ENCODE measurements at regions not wholly inside any gene's neighbourhood (a gene's known extent, or its start where the extent isn't known, plus 50 kb on each side); places are given as distances from the start of the nearest gene placed in this dataset.

- TF ChIP-seq EZH2phosphoT487 (IDR thresholded peaks at IDR 0.05; ENCODE audit: borderline replicate concordance) (no peak), CTCF (conservative IDR thresholded peaks at IDR 0.05; ENCODE audit: low read length) (no peak)
- H3K36me3 ChIP-seq (ENCODE audit: insufficient read depth, low read length), result no peaks in the 10 kb centered on the region
- H3K79me2 ChIP-seq (ENCODE audit: insufficient read depth, low read length), result no peaks in the 10 kb centered on the region
- H3K4me2 ChIP-seq (ENCODE audit: low read depth, low read length, poor library complexity, severe bottlenecking), result no peak overlapping the region
- H2AFZ ChIP-seq (ENCODE audit: low read length), result no peak overlapping the region
- H3K9me3 ChIP-seq (ENCODE audit: insufficient read depth, low read depth, low read length), result no peaks in the 10 kb centered on the region
- H3K27me3 ChIP-seq (ENCODE audit: insufficient read depth, low read length, poor library complexity, severe bottlenecking), result no peaks in the 10 kb centered on the region
- no peaks in the 10 kb centered on the region for H3K9me2 ChIP-seq (replicated peaks; ENCODE audit: low read depth, low read length)
- no peaks in the 10 kb centered on the region for H3K4me1 ChIP-seq (ENCODE audit: insufficient read depth, low read length, poor library complexity, severe bottlenecking)
- H3K4me3 ChIP-seq (ENCODE audit: low read length, poor library complexity, severe bottlenecking), result no peak overlapping the region
- H3K9ac ChIP-seq (ENCODE audit: low read depth, low read length, poor library complexity, severe bottlenecking), result no peak overlapping the region
- H3F3A ChIP-seq (ENCODE audit: low read depth), result no peaks in the 10 kb centered on the region
- H4K20me1 ChIP-seq (ENCODE audit: insufficient read depth, low read length, poor library complexity, severe bottlenecking), result no peaks in the 10 kb centered on the region
These were observed 117.7 kb upstream of the KIAA1217 start for GRCh38 chr10:24091256-24091655.

- Histone ChIP-seq H3K4me1 (ENCODE audit: insufficient read depth, low read length, poor library complexity, severe bottlenecking) (no peaks in the 10 kb centered on the region), H3K9ac (ENCODE audit: low read depth, low read length, poor library complexity, severe bottlenecking) (no peak overlapping the region), H3K4me2 (ENCODE audit: low read depth, low read length, poor library complexity, severe bottlenecking) (no peak overlapping the region), H3K4me3 (ENCODE audit: low read length, poor library complexity, severe bottlenecking) (no peak overlapping the region), H3K9me3 (ENCODE audit: insufficient read depth, low read depth, low read length) (no peaks in the 10 kb centered on the region), H4K20me1 (ENCODE audit: insufficient read depth, low read length, poor library complexity, severe bottlenecking) (no peaks in the 10 kb centered on the region), H3K9me2 (replicated peaks; ENCODE audit: low read depth, low read length) (no peaks in the 10 kb centered on the region), H3F3A (ENCODE audit: low read depth) (no peaks in the 10 kb centered on the region), H2AFZ (ENCODE audit: low read length) (no peak overlapping the region), H3K79me2 (ENCODE audit: insufficient read depth, low read length) (no peaks in the 10 kb centered on the region), H3K27me3 (ENCODE audit: insufficient read depth, low read length, poor library complexity, severe bottlenecking) (no peaks in the 10 kb centered on the region), H3K36me3 (ENCODE audit: insufficient read depth, low read length) (no peaks in the 10 kb centered on the region)
- TF ChIP-seq EZH2phosphoT487 (IDR thresholded peaks at IDR 0.05; ENCODE audit: borderline replicate concordance) (no peak), CTCF (conservative IDR thresholded peaks at IDR 0.05; ENCODE audit: low read length) (no peak)
These were observed 112.7 kb upstream of the KIAA1217 start for GRCh38 chr10:24096281-24096680.

DNA sequence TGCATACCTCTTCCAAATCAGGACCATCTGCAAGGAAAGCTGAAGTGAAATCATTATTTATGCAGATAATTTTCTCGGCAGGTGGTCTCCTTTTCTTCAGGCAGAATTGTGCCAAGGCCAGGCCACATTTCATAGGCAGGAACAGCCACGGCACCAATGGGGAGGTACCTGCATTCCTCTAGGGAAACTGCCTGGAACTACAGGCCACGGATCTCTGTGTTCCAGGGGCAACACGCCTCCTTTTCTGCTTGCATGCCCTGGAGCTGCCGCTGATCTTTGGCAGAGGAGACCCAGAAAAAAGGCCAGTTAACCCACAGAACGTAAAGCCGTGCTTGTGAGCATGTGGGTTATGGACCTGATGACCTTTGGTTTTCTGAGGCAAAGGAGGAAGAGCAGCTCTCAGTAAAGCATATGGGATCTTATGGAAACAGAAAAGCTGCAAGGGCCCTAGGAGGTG is 111.2 kb upstream of the KIAA1217 start:
- no peaks in the 10 kb centered on the region for H3K9me3 ChIP-seq (ENCODE audit: insufficient read depth, low read depth, low read length)

More for the DNA sequence above, 111.2 kb upstream of the KIAA1217 start:
- Histone ChIP-seq H3K4me2 (ENCODE audit: low read depth, low read length, poor library complexity, severe bottlenecking) (no peak overlapping the region), H3K4me3 (ENCODE audit: low read length, poor library complexity, severe bottlenecking) (no peak overlapping the region), H3K79me2 (ENCODE audit: insufficient read depth, low read length) (no peaks in the 10 kb centered on the region), H3K4me1 (ENCODE audit: insufficient read depth, low read length, poor library complexity, severe bottlenecking) (no peaks in the 10 kb centered on the region), H2AFZ (ENCODE audit: low read length) (no peak overlapping the region), H3K27me3 (ENCODE audit: insufficient read depth, low read length, poor library complexity, severe bottlenecking) (no peaks in the 10 kb centered on the region), H3K9ac (ENCODE audit: low read depth, low read length, poor library complexity, severe bottlenecking) (no peak overlapping the region), H4K20me1 (ENCODE audit: insufficient read depth, low read length, poor library complexity, severe bottlenecking) (no peaks in the 10 kb centered on the region), H3F3A (ENCODE audit: low read depth) (no peaks in the 10 kb centered on the region), H3K36me3 (ENCODE audit: insufficient read depth, low read length) (no peaks in the 10 kb centered on the region), H3K9me2 (replicated peaks; ENCODE audit: low read depth, low read length) (no peaks in the 10 kb centered on the region)
- TF ChIP-seq EZH2phosphoT487 (IDR thresholded peaks at IDR 0.05; ENCODE audit: borderline replicate concordance) (no peak), CTCF (conservative IDR thresholded peaks at IDR 0.05; ENCODE audit: low read length) (no peak)
